Activated naive CD4-positive, alpha-beta T cell (primary cell): ENCODE measurements at regions not wholly inside any gene's neighbourhood (a gene's known extent, or its start where the extent isn't known, plus 50 kb on each side); places are given as distances from the start of the nearest gene placed in this dataset.

Source experiments
- DNase-seq, 4 experiments: peaks; one replicate each; lab custom pipeline; 2025; lab: John Stamatoyannopoulos, UW

- no peak for DNase-seq
Observed at GRCh38 chr20:61123286-61123685, 128.8 kb upstream of the CDH4 start.

GRCh38 chr20:61123751-61124368 lies 128.2 kb upstream of the CDH4 start:
- DNase-seq = no peak

DNA sequence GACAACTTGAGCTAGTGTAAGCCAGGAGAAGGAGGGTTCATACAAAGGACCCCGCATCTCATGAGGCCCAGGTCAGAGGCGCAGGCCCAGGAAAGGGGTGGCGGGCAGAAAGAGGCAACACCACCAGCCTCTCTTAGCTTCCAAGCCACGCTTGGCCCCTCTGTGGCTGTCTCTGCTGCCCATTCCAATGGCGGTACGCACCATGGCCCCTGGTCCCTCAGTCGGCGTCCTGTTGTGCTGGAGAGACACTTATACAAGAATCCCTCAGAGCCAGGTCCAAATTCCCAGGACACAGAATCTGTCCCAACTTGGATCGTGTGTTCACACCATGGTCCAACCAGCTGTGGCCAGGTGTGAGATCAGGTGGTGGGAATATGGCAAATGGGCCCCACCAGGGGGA lies 127.0 kb upstream of the CDH4 start:
- DNase-seq = no peak

GRCh38 chr20:61125546-61126180 lies 126.4 kb upstream of the CDH4 start:
- DNase-seq = no peak

- DNase-seq = no peak
Observed at GRCh38 chr20:61126369-61127195, 125.5 kb upstream of the CDH4 start.

DNA sequence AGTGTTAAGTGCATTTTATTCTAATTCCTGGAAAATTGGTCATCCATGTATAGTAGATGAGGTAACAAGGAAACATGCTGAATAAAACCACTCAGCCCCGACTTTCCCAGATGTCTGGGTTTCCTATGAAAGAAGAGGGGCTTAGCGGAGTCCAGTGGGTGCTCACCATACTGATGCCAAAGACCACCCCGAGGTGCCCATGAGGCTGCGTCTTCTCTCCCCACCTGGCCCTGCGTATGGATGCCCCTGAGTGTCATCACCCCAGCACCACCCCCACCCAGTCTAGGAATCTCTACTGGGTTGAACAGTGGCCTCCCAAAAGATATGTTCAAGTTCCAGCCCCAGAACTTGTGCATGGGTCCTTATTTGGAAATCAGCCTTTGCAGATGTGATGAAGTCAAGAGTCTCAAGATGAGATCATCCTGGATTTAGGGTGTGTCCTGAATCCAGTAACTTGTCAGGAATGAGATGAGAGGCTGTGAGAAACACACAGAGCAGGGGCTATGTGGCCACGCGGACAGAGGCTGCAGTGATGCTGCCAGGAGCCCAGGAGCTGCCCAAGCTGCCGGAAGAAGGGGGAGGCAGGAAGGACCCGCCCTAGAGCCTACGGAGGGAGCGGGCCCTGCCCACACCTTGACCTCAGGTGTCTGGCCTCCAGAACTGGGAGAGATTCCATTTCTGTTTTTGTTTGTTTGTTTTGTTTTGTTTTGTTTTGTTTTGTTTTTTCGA lies 124.6 kb upstream of the CDH4 start:
- DNase-seq = no peak

DNA sequence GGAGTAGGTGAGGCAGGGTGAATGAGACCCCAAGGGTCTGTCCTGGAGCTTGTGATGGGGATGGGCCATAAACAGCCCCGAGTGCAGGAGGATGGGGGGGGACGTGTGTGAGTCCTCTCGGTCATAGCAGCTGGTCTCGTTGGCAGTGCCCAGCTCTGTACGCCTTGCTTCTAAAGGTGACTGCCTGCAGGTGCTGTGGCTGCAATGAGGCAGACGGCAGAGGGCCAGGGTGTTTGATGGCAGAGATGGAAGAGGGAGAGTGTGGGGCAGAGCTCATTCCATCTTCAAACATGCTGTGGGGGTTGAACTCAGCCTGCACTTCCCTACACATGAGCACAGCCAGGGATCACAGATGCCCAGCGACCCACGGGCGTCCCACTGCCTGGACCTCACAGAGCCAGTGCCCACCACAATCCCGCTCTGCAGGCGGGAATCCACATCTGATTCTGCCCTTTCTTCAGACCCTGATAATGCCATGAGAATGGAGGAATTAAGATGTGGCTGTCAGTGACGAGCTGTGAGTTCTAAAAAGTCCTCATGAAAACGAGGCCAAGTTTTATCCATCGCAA lies 123.3 kb upstream of the CDH4 start:
- DNase-seq = no peak

DNA sequence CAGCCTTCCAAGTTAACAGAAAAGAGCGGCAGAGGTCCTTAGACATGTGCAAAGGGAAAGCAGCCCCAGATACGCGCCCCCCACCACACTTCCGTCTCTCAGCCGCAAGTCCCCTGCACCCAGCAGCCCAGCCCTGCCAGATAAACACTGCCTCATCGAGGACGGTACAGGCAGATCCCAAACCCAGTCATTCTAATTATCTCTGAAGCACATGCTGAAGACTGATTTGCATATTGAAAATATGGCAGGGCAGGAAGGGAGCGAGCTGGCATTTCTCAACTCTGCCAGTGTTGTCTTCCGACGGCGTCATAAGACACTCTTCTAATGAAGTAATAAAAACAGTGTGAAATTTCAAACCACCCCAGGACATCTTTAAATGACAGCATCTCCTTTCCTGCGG lies 122.8 kb upstream of the CDH4 start:
- DNase-seq = no peak

GRCh38 chr20:61130156-61130555 lies 121.9 kb upstream of the CDH4 start:
- DNase-seq = no peak

DNA sequence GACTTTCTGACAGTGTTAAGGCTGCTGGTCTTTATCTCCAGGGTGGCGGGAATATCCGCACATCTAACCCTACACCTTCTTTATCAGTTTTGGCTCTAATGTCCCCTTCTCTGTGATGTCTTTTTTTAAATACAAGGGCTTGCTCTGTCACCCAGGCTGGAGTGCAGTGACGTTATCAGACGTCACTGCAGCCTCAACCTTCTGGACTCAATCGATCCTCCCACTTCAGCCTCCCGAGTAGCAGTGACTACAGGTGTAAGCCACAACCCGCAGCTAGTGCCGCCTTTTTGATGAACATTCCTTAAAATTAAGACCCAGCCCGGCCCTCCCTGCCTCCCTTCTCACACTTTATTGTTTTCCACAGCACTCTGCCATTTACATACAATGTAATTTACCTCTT lies 120.1 kb upstream of the CDH4 start:
- DNase-seq = no peak

GRCh38 chr20:61133611-61134010 lies 118.5 kb upstream of the CDH4 start:
- no peak for DNase-seq

DNA sequence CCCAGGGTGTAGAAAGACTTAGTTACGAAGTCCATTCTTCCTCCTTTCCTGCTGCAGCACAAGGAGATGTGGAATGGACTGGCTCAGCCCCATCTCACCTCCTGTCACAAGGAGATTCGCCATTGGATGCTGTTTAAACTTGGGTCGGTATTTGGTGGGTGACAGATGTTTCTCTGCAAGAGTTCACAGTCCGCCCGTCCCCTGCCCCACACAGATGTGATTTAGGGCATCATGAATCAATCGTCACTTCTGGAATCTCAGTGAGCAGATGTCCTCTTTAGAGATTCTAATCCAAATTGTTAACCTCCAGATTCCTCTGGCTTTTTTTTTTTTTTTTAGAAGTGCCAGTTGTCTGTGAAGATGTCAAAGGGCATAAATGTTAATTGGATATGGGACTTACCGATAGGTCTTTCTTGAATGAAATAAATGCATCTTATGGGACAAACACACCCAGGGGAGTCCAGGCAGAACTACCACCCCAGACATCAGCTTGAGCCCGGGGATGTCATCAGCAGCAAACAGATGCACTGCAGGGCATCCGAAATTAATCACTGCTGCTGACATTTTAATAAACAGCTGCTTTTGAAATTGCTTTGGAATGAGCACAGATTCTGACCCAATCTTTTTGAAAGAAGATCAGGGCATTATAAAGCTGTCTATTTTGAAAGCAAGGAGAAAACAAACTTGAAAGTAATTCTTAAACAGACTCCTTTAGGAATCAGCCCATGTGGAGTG lies 117.6 kb upstream of the CDH4 start:
- no peak for DNase-seq

- DNase-seq = no peak
Observed at GRCh38 chr20:61135266-61135665, 116.8 kb upstream of the CDH4 start.

DNA sequence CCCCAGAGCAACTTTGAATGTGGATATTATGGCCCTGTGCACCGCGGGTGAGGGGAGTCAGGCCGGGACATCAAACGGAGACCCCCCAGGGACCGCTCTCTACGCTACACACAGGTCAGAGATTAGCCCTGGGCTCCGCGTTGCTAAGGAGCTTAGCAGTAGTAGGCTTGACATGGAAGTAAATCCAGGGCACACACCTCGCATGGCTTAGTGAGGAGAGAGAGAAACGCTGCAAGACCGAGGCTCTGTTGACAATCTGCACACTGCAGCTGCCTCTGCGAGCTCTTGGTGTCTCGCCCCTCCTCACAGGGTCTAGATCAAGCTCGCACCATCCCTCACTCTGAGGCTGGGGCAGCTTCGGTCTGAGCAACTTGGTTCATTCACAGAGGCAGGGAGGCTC lies 116.1 kb upstream of the CDH4 start:
- DNase-seq = no peak

DNA sequence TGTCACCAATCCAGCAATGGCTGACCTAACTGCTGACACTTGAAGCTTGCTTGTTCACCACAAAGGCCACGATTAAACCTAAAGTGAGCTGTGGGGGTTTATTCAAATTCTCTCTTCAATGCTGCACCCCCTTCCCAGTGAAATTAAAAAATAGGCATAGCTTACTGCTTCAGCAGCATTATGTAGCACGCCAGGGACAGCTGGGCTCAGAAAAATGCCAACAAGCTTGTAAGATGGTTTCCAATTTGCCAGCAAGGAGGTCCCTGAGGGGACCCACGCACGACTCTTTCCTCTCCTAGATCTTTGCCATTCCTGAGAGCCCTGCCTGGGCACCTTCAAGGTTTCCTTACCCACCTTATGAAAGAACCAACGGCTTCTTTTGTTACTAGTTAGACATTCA lies 113.5 kb upstream of the CDH4 start:
- no peak for DNase-seq

DNA sequence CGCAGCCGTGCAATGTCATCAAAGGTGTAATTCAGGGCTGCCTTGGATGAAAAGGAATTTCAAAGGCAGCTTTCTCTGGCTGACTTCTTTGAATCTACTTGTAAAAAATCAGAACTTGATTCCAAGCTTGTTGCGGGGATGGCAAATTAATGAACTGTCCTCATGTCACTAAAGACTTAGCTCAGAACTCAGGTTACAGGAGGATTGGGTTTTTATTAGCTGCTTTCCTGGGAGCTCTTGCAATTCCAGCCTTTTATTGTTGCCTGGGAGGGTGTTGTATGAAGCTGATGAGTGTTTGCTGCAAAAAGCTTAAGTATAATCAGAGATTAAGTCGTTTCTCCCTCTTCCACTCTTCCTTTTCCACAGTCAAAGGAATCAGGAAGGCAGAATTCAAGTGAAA lies 113.0 kb upstream of the CDH4 start:
- DNase-seq = no peak

- DNase-seq = no peak
Observed at GRCh38 chr20:61140576-61140975, 111.5 kb upstream of the CDH4 start.

DNA sequence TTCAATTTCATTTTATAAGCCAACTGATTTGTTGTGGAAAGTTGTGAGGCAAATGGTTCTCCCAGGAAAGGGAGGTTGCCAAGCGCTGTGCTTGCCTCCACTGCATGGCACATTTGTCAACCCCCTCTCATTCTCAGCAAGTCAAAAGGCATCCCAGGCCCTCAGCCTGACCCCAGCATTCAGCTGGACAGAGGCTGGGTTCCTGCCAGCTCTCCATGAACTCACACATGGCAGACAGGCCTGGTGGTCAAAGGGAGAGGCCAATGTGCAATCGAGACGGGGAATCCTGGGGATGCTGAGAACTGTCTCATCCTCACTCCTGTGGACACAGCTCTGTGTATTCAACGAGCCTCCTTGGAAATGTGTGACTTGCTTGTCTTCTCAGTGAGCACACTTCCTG lies 106.0 kb upstream of the CDH4 start:
- DNase-seq = no peak

GRCh38 chr20:61149636-61150035 lies 102.4 kb upstream of the CDH4 start:
- no peak for DNase-seq

DNA sequence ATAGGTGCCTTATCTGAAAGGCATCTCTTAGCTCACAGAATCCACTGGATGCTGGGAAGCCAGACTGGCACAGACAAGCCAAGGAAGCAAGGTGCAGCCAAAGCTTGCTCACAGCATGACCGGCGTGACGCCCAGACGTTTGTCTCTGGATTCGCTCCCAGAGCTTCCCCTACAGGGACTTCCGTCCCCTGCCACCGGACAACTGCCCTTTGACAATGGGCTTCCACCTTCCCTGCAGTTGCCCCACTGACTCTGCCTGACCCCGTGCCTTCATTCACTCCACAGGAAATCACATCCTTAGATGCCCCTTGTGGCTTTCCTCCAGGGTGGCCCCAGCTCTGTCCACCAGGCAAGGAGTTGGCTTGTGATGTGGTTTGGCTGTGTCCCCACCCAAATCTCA lies 94.8 kb upstream of the CDH4 start:
- no peak for DNase-seq

DNA sequence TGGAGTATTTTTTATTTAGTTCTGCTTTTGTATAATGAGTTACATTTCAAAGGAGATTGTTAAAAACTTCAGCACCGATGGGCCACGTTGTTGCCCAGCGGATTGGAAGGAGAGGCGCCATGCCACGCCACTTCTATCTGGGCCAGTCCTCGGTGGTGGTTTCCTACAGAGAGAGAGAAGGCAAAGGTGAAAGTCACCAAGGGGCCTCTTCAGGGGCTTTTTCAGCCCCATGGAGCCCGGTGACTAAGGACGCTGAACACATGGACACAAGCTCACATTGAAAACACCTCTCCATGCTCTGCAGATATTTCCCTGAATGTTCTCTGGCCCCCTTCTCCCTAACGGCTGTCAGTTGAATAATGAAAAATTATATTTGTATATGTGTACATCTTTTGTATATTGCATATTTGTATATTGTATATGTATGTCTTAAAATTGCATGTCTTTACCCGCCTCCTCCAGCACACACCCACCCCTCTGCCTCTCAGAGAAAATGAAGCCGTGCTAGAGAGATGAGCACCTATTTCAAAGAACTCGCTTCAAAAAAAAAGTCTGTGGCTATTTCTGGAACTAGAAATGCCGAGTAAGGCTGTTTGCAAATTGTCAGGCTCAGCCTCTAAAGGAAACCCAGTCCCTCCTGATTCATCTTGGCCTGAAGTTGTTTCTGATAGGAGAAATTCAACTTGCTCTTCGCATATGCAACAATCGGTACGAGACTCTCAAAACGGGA lies 91.9 kb upstream of the CDH4 start:
- DNase-seq = no peak
